Adipocyte (in vitro differentiated cells): ENCODE measurements at regions not wholly inside any gene's neighbourhood (a gene's known extent, or its start where the extent isn't known, plus 50 kb on each side); places are given as distances from the start of the nearest gene placed in this dataset.

Experiments used
- DNase-seq: peaks from one replicate; pipeline ENCODE4 v3.0.0-alpha.2; 2015; ENCODE audit warnings: low read depth
- H3K27me3 ChIP-seq: replicated peaks from 2 replicates; pipeline ENCODE4 v1.7.0; 2013; ENCODE audit warnings: mild to moderate bottlenecking, low read length, moderate library complexity; ENCODE audit not compliant: control insufficient read depth, insufficient read depth
- H3K36me3 ChIP-seq: 2 replicates; pipeline ENCODE4 v1.7.0; 2013; ENCODE audit warnings: low read length, mild to moderate bottlenecking, moderate library complexity; ENCODE audit not compliant: control insufficient read depth, insufficient read depth, severe bottlenecking
- H3K4me1 ChIP-seq: 2 replicates; pipeline ENCODE4 v1.7.0; 2013; ENCODE audit warnings: mild to moderate bottlenecking, low read length, moderate library complexity; ENCODE audit not compliant: control insufficient read depth, insufficient read depth
- H3K4me3 ChIP-seq: 2 replicates; pipeline ENCODE4 v1.7.0; 2013; ENCODE audit warnings: mild to moderate bottlenecking, low read length, moderate library complexity
- H3K9ac ChIP-seq: 2 replicates; pipeline ENCODE4 v1.7.0; 2013; ENCODE audit warnings: mild to moderate bottlenecking, low read length, moderate library complexity
- H3K9me3 ChIP-seq: 2 replicates; pipeline ENCODE4 v1.7.0; 2013; ENCODE audit warnings: mild to moderate bottlenecking, low read length, moderate library complexity; ENCODE audit not compliant: control insufficient read depth

- Histone ChIP-seq H3K36me3 (no peaks in the 10 kb centered on the region), H3K9ac (no peak overlapping the region), H3K4me3 (no peak overlapping the region), H3K9me3 (no peaks in the 10 kb centered on the region), H3K4me1 (no peaks in the 10 kb centered on the region), H3K27me3 (no peaks in the 10 kb centered on the region)
- DNase-seq = no peak
Measured at GRCh38 chr3:132964266-132964665, 73.9 kb upstream of the TMEM108 start.

DNA sequence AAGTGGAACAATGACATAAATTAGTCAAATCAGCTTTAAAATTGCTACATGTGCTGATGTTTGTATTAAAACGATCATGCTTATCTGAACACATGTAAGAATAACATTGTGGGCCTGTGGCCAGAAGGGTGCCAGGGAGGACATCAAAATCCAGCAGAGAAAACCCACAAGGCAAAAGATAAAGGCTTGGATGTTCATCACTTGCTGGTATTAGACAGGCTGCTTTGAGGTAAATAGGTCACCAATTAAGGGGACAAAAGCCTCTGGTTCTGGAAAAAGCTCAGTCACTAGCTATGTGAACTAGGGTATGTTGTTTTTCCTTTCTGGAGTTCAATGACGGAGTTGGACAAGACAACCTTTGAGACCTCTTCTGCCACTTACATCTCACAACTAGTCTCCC is 74.4 kb upstream of the TMEM108 start:
- H3K9me3 ChIP-seq = no peaks in the 10 kb centered on the region
- no peak for DNase-seq
- no peak overlapping the region for H3K9ac ChIP-seq

GRCh38 chr3:132961991-132962390 is 76.2 kb upstream of the TMEM108 start:
- Histone ChIP-seq H3K9me3 (no peaks in the 10 kb centered on the region), H3K9ac (no peak overlapping the region), H3K4me3 (no peak overlapping the region), H3K27me3 (no peaks in the 10 kb centered on the region), H3K4me1 (no peaks in the 10 kb centered on the region), H3K36me3 (no peaks in the 10 kb centered on the region)
- DNase-seq = no peak

More for the DNA sequence above, 74.4 kb upstream of the TMEM108 start:
- no peaks in the 10 kb centered on the region for H3K36me3 ChIP-seq
- H3K4me1 ChIP-seq = no peaks in the 10 kb centered on the region
- no peak overlapping the region for H3K4me3 ChIP-seq
- H3K27me3 ChIP-seq = no peaks in the 10 kb centered on the region

DNA sequence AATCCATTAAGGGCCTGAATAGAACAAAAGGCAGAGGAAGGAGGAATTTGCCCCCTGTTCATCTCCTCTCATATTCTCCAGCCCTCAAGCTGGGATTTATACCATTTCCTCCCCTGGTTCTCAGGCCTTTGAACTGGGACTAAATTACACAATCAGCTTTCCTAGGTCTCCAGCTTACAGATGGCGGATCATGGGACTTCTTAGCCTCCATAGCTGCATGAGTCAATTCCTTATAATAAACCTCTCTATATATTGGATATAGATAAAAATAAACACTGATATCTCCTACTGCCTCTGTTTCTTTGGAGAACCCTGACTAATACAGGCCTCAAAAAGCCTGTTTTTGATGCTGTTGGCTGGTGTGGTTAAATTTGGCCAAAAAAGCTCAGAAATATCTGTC is 84.5 kb upstream of the TMEM108 start:
- Histone ChIP-seq H3K9me3 (no peaks in the 10 kb centered on the region), H3K36me3 (no peaks in the 10 kb centered on the region), H3K4me1 (no peaks in the 10 kb centered on the region), H3K4me3 (no peak overlapping the region), H3K27me3 (no peaks in the 10 kb centered on the region), H3K9ac (no peak overlapping the region)
- no peak for DNase-seq

DNA sequence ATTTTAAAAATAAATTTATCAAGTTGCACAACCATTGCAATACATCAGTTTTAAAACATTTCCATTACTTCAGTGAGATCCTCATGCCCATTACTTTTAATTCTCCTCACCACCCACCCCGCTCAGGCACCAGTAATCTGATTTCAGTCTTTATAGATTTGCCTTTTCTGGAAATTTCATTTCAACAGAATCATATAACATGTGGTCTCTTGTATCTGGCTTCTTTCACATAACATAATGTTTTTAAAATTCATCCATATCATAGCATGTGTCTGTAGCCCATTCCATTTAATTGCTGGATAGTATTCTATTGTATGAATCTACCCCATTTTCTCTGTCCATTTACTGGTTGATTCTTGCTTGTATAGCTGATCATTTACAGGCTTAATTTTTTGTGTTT is 110.3 kb upstream of the TMEM108 start:
- Histone ChIP-seq H3K9ac (no peak overlapping the region), H3K9me3 (no peaks in the 10 kb centered on the region), H3K4me3 (no peak overlapping the region), H3K4me1 (no peaks in the 10 kb centered on the region), H3K36me3 (no peaks in the 10 kb centered on the region), H3K27me3 (no peaks in the 10 kb centered on the region)
- no peak for DNase-seq

DNA sequence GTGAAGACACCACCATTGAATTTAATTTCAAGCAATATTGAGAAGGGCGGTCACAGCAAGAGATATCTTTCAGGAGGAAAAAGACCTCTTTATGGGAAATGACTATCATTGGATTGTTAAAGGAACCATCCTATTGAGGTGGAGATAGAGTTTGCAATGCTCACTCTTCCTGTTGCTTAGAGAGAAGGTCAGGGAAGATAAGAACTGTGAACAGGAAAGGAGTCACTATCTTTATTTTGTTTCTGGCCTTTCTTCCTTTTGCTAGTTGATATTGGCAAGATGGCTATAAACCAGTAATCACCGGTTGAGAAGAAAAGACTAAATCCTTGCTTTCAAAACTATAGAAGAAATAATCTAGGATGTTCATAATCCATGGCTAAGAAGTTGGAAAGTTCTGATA is 112.1 kb upstream of the TMEM108 start:
- DNase-seq = no peak
- Histone ChIP-seq H3K9me3 (no peaks in the 10 kb centered on the region), H3K9ac (no peak overlapping the region), H3K27me3 (no peaks in the 10 kb centered on the region), H3K4me3 (no peak overlapping the region), H3K36me3 (no peaks in the 10 kb centered on the region), H3K4me1 (no peaks in the 10 kb centered on the region)

GRCh38 chr3:132925256-132925930 is 112.8 kb upstream of the TMEM108 start:
- DNase-seq = no peak
- H3K9ac ChIP-seq = no peak overlapping the region
- no peaks in the 10 kb centered on the region for H3K36me3 ChIP-seq
- no peak overlapping the region for H3K4me3 ChIP-seq
- H3K27me3 ChIP-seq = no peaks in the 10 kb centered on the region
- no peaks in the 10 kb centered on the region for H3K4me1 ChIP-seq
- no peaks in the 10 kb centered on the region for H3K9me3 ChIP-seq

DNA sequence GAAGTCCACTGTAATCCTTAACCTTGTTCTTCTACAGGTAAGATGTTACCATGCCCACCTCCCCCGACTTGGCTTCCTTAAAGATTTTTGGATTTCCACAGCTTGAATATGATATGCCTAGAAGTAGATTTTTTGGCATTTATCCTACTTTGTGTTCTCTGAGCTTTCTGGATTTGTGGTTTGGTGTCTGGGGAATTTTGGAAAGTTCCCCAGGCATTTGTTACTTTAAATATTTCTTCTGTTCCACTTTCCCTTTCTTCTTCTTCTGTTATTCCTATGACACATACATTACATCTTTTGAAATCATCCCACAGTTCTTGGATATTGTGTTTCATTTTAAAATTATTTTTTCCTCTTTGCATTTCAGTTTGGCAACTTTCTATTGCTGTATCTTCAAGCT is 122.1 kb upstream of the TMEM108 start:
- H3K4me3 ChIP-seq = no peak overlapping the region
- H3K4me1 ChIP-seq = peaks cover 21% of the 10 kb centered on the region
- H3K36me3 ChIP-seq = no peaks in the 10 kb centered on the region
- DNase-seq = no peak
- H3K27me3 ChIP-seq = no peaks in the 10 kb centered on the region
- H3K9me3 ChIP-seq = peaks cover 3% of the 10 kb centered on the region
- no peak overlapping the region for H3K9ac ChIP-seq

DNA sequence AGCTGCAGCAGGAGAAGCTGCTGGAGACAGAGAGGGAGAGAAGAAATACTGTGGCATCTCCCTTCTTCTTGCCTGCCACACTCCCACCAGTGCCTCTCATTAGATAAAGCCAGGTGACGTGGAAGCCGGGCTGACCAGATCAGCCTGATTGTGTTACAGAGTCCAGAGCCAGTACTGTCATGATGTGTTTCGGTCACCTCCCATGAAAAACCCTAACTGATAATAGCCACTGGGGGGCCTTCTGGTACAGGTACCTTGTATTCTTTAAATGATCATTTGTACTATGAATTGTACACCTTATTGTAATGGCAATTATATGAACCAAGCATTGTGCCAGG is 125.8 kb upstream of the TMEM108 start:
- no peak overlapping the region for H3K4me3 ChIP-seq
- H3K9me3 ChIP-seq = peaks cover 3% of the 10 kb centered on the region
- DNase-seq = no peak
- H3K9ac ChIP-seq = no peak overlapping the region
- peaks cover 21% of the 10 kb centered on the region for H3K4me1 ChIP-seq
- no peaks in the 10 kb centered on the region for H3K27me3 ChIP-seq
- H3K36me3 ChIP-seq = no peaks in the 10 kb centered on the region

DNA sequence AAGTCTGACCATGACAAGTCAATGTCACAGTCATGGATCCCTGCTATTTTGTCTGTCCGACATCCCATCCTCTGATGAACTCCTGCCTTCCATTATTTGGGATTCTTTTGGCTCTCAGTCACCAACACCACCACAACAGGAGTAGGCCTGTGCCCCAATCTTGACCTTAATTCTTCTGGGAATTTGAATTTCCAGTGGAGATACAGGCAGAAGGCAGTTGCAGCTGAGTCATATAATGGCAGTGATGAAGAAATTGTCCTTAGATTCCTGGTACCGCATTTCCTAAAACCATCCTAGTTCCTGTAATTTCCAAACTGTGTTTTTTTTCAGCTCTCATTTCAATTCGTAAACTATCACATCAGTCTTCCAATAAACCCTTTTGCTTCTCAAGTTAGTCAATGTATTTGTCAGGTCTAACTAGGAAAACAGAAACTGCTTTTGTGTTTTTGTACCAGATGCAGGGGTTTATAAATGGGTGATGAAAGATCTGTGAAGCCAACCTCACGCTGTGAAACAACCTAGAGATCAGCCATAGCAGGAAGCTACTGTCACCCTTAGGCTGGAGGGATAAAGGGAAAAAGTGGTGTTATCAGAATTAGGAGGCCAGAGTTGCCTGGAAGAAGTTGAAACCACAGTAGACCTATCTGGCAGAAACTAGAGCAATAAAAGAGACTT is 126.3 kb upstream of the TMEM108 start:
- no peak overlapping the region for H3K4me3 ChIP-seq
- H3K27me3 ChIP-seq = no peaks in the 10 kb centered on the region
- no peaks in the 10 kb centered on the region for H3K36me3 ChIP-seq
- no peak for DNase-seq
- peaks cover 21% of the 10 kb centered on the region for H3K4me1 ChIP-seq
- H3K9ac ChIP-seq = no peak overlapping the region
- H3K9me3 ChIP-seq = peaks cover 3% of the 10 kb centered on the region

DNA sequence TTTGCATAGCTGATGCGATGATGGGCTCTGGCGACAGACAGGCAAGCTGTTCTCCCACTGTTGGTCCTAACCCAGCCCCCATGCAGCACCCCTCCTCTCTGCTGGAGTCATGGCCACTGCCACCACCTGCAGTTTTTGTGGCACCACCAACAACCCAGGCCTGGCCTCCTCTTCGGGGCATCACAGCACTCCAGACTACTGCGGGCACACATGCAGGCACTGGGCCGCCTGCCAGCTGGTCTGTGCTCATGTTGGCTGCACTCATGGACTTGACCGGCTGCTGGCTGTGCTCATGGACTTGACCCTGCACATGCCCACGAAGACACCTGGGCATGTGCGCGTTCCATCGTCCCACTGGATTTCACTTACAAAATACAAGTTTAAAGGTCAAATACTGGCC is 130.9 kb upstream of the TMEM108 start:
- Histone ChIP-seq H3K4me3 (no peak overlapping the region), H3K4me1 (peaks cover 12% of the 10 kb centered on the region), H3K27me3 (no peaks in the 10 kb centered on the region), H3K9ac (no peak overlapping the region), H3K36me3 (no peaks in the 10 kb centered on the region), H3K9me3 (no peaks in the 10 kb centered on the region)
- no peak for DNase-seq

DNA sequence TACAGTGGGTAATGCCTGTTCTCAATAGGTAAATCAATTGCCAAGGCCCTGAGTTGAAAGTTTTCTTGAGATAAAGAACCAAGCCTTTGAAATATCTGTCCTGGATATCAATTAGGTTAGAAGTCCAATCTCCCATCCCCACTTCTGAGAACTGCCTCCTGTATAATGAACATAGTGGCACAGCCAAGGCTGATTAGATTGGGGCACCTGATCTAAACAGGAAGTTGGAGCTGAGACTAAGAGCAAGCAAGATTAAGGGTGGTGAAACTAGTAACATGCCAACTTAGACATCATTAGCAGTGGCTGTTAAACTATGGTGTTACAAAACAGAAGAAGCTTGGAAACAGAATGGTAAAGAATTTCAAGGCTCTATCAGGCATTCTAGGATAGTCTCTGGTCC is 137.7 kb upstream of the TMEM108 start:
- no peaks in the 10 kb centered on the region for H3K4me1 ChIP-seq
- H3K36me3 ChIP-seq = no peaks in the 10 kb centered on the region
- H3K27me3 ChIP-seq = no peaks in the 10 kb centered on the region
- H3K9me3 ChIP-seq = no peaks in the 10 kb centered on the region
- no peak overlapping the region for H3K4me3 ChIP-seq
- H3K9ac ChIP-seq = no peak overlapping the region
- no peak for DNase-seq
